Keratinocyte (primary cell): ENCODE measurements at regions not wholly inside any gene's neighbourhood (a gene's known extent, or its start where the extent isn't known, plus 50 kb on each side); places are given as distances from the start of the nearest gene placed in this dataset.

ENCODE experiments used
- EZH2 ChIP-seq: IDR thresholded peaks from one replicate; pipeline ENCODE4 v1.6.1; 2012; ENCODE audit warnings: inconsistent platforms, mild to moderate bottlenecking, low read length, moderate library complexity
- TF ChIP-seq, protein P1 (sequence below), 3 experiments: IDR thresholded peaks in 1 of 3; conservative IDR thresholded peaks in 1 of 3; optimal IDR thresholded peaks in 1 of 3; 2 replicates in 2 of 3; 3 replicates in 1 of 3; pipeline versions ENCODE3 to v1.5.1; 2011; ENCODE audit warnings: low read length in 3 of 3, mild to moderate bottlenecking in 3 of 3, moderate library complexity in 2 of 3, control low read depth in 1 of 3, inconsistent platforms in 1 of 3; ENCODE audit not compliant: insufficient read depth in 2 of 3; ENCODE audit errors: extremely low read depth in 1 of 3

DNA sequence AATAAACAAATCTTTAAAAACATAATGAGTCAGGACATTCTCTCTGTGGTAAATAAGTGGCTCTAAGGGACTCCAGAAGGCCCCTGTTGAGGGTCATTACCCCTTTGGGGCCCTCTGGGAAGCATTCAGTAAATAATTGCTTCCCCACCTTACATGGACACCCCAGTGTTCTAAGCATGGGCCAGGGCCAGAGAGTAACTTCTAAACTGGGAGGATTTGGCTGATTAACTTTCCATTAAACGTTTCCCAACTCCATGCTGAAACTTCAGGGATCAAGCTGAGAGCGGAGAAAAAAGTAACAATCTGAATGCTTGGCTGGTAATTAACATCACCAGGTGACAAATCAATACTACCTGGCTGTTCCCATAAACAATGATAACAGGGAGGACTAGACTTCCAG is 783.9 kb upstream of the LRRC4C start:
- TF ChIP-seq, protein P1, sequence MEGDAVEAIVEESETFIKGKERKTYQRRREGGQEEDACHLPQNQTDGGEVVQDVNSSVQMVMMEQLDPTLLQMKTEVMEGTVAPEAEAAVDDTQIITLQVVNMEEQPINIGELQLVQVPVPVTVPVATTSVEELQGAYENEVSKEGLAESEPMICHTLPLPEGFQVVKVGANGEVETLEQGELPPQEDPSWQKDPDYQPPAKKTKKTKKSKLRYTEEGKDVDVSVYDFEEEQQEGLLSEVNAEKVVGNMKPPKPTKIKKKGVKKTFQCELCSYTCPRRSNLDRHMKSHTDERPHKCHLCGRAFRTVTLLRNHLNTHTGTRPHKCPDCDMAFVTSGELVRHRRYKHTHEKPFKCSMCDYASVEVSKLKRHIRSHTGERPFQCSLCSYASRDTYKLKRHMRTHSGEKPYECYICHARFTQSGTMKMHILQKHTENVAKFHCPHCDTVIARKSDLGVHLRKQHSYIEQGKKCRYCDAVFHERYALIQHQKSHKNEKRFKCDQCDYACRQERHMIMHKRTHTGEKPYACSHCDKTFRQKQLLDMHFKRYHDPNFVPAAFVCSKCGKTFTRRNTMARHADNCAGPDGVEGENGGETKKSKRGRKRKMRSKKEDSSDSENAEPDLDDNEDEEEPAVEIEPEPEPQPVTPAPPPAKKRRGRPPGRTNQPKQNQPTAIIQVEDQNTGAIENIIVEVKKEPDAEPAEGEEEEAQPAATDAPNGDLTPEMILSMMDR (optimal IDR thresholded peaks at IDR 0.05 in 1 of 3, IDR thresholded peaks at IDR 0.05 in 1 of 3, conservative IDR thresholded peaks at IDR 0.05 in 1 of 3; ENCODE audit: extremely low read depth in 1 of 3, insufficient read depth in 2 of 3, low read length in 3 of 3) = no peak
- TF ChIP-seq EZH2 = no peak
